GM21515 (cell line): ENCODE measurements at regions not wholly inside any gene's neighbourhood (a gene's known extent, or its start where the extent isn't known, plus 50 kb on each side); places are given as distances from the start of the nearest gene placed in this dataset.

Experiments used
- ATAC-seq: cut with Tn5 transposase; IDR thresholded peaks from one replicate; pipeline ENCODE4 v1.9.1; 2021; ENCODE audit not compliant: unreplicated experiment

- no peak for ATAC-seq
Measured at GRCh38 chr10:85188770-85189484, 860.5 kb downstream of the CCSER2 start.

- ATAC-seq: no peak
Measured at GRCh38 chr10:85193796-85194195, 865.4 kb downstream of the CCSER2 start.

GRCh38 chr10:85194706-85195105 is 866.3 kb downstream of the CCSER2 start:
- no peak for ATAC-seq

GRCh38 chr10:85195596-85195995 is 867.2 kb downstream of the CCSER2 start:
- ATAC-seq: no peak

GRCh38 chr10:85204814-85205213 is 876.4 kb downstream of the CCSER2 start:
- ATAC-seq: no peak

- no peak for ATAC-seq
Measured at GRCh38 chr10:85212526-85212925, 884.1 kb downstream of the CCSER2 start.

GRCh38 chr10:85213493-85213892 is 885.1 kb downstream of the CCSER2 start:
- ATAC-seq: no peak

- ATAC-seq: no peak
Measured at GRCh38 chr10:85222300-85222699, 893.9 kb downstream of the CCSER2 start.

- no peak for ATAC-seq
Measured at GRCh38 chr10:85224366-85224940, 896.1 kb downstream of the CCSER2 start.

GRCh38 chr10:85225311-85225710 is 896.9 kb downstream of the CCSER2 start:
- ATAC-seq: no peak

- no peak for ATAC-seq
Measured at GRCh38 chr10:85226596-85226995, 898.2 kb downstream of the CCSER2 start.

- no peak for ATAC-seq
Measured at GRCh38 chr10:85228726-85229125, 900.3 kb downstream of the CCSER2 start.

GRCh38 chr10:85231534-85232270 is 903.3 kb downstream of the CCSER2 start:
- no peak for ATAC-seq

- no peak for ATAC-seq
Measured at GRCh38 chr10:85235258-85235657, 906.9 kb downstream of the CCSER2 start.

- ATAC-seq: no peak
Measured at GRCh38 chr10:85238676-85239075, 910.3 kb downstream of the CCSER2 start.

GRCh38 chr10:85250304-85250703 is 921.9 kb downstream of the CCSER2 start:
- ATAC-seq: no peak

- ATAC-seq: no peak
Measured at GRCh38 chr10:85256481-85256880, 928.1 kb downstream of the CCSER2 start.

GRCh38 chr10:85259908-85260307 is 931.5 kb downstream of the CCSER2 start:
- no peak for ATAC-seq

GRCh38 chr10:85262992-85263391 is 934.6 kb downstream of the CCSER2 start:
- no peak for ATAC-seq

- no peak for ATAC-seq
Measured at GRCh38 chr10:85265121-85265520, 936.7 kb downstream of the CCSER2 start.

- no peak for ATAC-seq
Measured at GRCh38 chr10:85266808-85267207, 938.4 kb downstream of the CCSER2 start.

- no peak for ATAC-seq
Measured at GRCh38 chr10:85280014-85280413, 951.6 kb downstream of the CCSER2 start.
